Muscle of arm (tissue), 1 donor: ENCODE measurements at regions not wholly inside any gene's neighbourhood (a gene's known extent, or its start where the extent isn't known, plus 50 kb on each side); places are given as distances from the start of the nearest gene placed in this dataset.

Experiments used
- DNase-seq: peaks from one replicate; pipeline ENCODE4 v3.0.0-alpha.2; 2013

DNA sequence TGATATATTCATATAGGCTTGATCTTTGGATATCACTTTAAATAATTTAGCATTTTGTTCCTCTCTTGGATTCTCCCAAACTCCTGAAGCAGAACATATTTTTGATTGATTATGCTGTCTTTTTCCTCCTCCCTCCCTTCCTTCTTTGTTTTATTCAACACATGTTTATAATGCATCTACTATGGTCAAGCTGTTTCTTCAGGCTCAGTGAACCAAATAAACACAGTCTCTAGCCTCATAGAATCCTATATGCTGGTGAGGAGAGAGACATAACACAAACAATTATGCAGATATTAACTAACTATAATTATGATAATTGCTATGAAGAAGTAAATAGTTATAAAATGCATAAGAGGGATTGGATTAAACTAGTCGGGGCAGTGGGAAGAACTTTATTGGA, 1023.6 kb upstream of the RAG2 start:
- DNase-seq: no peak

DNA sequence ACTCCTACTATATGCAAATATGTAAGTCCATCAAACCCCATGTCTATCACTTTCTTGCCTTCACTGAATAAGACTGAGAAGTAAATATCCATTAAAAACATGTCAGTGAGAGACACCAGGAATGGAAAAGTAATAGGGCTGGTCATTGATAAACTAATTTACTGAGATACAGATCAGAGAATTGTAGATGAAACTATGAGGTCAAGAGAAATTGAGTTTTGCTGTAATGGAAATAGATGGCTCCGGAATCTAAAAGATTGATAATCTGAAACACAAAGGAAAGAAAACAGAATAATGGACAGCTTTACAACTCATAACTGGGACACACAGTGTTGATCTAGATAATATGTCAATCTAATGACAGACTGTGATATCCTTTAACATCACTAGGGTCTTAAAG, 1018.3 kb upstream of the RAG2 start:
- DNase-seq: no peak

DNA sequence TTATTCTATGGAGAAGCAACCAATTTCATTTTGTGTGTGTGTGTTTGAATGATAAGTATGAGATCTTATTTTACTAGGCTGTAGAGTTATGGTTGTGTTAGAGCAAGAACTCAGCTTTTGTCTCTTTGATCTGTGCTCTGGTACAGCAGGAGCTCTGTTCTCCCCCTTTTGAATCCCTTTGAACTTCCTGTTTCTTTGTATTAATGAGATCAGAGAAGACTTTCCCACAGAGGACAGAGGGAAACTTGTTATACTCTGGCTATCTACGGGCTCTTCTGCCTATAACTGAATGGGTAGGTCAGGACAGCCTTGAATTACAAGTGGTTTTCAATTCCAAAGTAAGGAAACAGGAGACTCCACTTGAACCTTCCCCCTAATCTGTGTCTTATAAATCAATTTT, 1015.0 kb upstream of the RAG2 start:
- no peak for DNase-seq

DNA sequence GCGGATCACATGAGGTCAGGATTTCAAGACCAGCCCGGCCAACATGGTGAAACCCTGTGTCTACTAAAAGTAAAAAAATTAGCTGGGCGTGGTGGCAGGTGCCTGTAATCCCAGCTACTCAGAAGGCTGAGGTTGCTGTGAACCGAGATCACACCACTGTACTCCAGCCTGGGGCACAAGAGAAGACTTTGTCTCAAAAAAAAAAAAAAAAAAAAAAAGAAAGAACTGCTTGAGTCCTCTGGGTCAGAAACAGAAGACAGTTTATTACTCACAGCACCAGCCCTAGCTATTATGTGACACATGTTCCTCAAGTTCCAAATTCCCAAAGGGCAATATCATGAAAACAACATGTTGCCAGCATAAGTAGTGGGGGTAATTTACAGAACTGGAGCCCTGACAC, 1014.1 kb upstream of the RAG2 start:
- no peak for DNase-seq

DNA sequence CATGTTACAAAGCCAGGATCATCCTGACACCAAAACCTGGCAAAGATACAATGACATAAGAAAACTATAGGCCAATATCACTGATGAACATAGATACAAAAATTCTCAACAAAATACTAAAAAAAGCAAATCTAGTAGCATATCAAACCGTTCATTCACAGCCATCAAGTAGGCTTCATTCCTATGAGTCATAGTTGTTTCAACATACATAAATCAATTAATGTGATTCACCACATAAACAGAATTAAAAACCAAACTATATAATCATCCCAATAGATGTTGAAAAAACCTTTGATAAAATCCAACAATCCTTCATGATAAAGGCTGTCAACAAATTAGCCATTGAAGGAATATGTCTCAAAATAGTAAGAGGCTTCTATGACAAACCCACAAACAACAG, 1007.2 kb upstream of the RAG2 start:
- no peak for DNase-seq

DNA sequence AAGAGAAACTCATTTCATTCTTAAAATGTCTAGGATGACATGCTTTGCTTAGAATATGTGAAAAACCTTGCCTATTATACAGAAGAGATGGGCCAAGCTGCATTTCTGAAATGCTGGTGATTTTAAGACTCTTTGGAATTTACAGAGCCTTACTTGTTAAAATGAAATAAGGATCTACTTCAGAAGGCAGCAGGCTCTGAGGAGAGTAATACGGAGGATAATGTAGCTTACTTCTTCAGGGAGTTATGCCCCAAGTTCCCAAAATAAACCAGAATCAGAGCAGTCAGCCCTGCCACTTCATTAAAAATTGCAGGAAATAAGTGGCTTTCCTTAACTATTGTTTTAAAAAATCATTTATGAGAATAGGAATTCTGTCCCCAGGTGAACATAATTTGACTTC, 1000.3 kb upstream of the RAG2 start:
- DNase-seq: no peak

DNA sequence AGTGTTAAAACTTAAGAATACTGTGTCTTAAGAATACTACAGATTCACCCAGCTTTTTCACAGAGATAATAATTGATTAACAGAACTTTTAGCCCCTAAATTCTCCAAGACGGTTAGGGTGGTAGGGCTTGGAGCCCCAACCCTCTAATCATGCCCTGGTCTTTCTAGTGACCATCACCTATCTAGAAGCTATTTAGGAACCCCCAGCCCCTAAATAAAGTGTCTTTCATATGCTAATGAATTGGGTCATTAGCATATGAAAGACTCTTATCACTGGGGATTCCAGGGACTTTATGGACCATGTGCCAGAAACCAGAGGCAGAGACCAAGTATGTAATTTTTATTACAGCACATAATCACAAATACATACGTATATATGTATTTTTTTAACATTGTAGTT, 999.7 kb upstream of the RAG2 start:
- no peak for DNase-seq

DNA sequence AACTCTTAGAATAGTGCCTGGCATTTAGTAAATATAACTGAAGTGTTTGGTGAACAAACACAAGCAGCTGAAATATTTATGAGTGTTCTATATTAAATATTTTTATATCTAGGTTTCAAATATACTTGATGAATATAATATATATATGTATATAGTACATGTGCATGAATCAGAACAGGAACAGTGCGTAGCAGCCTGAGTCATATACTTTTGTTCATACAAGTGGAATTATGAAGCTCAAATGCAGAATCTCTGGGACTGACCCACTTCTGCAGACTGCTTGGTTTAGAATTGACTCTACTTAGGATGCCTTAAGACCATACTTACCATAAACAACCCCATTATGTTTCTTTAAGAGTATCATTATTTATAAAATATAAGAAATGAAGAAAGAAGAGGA, 997.8 kb upstream of the RAG2 start:
- no peak for DNase-seq

DNA sequence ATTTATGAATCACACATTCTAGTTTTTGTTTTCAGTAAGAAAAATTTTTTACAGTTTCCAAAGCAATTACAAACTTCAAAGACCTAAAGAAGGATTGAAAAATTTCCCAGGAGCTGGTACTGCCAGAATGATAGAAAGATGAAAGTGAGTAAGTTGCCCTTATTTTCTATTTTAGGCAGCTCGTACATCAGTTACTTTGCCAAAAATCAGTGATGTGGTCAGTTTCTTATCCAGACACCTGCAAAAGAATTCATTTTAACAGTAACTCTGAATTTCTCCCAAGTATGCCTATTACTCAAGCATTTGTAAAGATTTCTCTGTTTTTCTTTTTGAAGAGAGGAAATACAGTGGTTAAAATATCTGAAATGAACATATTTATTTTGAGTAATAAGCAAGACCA, 976.3 kb upstream of the RAG2 start:
- no peak for DNase-seq

DNA sequence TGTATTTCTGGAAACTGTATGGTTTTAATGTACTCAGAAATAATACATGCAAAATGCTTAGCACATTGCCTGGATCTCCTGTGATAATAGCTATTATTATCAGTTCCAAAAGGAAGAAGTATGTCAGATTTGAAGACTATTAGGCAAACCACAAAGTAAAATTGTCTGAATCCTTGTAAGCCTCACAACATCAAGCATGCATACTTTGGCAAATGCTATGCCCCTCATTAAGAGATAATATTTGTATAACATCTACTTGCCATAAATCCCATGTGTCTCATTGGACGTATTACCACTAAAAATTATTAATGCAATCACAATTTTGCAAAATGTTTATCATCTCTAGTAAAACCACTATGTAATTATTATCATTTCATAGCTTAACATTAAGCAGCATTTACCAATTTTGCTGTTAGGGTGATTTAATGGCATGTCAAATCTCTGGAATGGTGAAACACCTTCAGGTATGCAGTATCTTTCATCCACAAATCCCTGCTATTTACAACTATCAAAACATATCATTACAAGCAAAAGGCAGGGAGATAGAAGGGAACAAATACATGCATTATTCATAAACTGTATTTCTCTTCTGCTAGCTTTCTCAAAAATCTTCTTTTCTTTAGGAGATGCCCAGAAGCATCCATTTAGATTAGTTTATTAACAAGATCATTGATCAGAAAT, 974.6 kb upstream of the RAG2 start:
- DNase-seq: no peak

DNA sequence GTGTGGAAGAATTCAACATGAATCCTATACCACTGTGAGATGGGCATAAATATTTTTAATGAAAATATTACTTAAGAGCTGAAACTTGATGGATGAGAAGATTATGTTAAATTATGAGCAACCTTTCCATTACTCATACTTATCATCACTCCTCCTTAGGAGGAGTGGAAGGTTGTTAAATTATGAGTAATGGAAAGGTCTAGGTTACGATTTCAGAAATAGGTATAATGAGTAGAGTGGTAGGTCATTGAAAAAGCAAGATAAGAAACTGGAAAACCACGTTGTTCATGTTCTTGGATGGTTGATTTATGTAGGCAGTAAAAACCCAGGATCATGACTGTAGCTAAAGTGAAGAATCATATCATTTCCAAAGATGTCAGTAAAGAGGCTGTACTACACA, 973.2 kb upstream of the RAG2 start:
- DNase-seq: no peak

DNA sequence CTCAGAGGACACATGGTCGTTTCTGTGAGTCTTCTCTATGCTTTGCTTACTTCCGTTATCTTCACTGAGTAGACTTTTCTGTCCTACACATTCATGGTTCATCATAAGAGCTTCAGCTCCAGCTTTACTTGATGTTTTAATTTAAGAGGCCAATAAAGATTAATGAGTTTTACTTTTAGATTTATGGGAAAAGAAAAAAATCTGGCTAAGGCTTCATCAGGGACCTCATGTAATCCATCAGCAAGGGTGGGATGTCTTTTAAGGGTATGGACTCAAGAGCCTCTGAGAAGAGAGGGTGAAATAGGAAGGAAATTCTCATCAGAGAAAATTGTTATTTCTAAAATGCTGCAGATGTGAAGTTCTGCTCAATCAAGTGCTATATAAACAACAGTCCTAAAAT, 963.0 kb upstream of the RAG2 start:
- no peak for DNase-seq

DNA sequence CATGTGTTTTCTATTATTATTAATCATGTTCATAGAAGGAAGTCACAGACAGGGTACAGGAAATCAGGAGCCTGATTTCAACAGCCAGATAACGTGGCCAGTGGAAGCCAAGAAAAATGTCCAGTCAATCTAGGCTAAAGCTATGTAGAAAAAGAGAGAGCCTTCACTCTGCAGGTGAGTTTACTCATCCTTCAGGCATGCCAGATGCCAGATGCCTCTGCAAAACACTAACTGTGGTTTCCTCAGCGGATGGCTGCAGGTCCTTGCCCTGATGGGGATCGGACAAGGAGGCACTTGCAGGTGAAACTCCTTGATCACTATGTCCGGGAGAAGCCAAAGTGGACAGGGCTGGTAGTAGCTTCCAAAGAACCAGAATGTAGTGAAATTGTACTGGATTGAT, 962.3 kb upstream of the RAG2 start:
- no peak for DNase-seq

DNA sequence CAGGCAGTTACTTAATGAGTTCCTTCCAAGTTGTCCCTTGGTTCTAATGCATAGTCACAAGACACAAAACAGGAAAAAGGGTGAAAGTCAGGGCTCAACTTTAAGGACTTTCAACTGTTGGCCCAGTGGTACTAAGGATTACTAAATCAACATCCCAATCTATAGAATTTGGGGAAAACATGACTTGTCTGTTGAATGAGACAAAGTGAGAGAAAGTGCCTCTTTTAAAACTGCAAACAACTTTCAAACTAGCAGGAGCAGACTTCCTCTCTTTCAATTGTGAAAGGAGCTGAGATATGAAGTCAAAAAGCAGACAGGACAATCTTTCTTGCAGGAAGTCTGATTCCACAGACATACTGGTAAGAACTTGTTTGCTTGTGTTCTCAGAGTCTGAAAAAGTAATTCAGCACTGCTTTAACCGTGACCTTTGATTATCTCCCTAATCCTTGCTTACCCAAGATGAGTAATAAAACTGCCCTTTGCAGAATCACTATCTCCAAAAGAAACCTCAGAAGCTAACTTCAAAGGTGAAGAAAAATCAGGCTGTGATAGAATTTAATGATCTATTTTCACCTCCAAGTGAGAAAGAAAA, 960.7 kb upstream of the RAG2 start:
- no peak for DNase-seq

DNA sequence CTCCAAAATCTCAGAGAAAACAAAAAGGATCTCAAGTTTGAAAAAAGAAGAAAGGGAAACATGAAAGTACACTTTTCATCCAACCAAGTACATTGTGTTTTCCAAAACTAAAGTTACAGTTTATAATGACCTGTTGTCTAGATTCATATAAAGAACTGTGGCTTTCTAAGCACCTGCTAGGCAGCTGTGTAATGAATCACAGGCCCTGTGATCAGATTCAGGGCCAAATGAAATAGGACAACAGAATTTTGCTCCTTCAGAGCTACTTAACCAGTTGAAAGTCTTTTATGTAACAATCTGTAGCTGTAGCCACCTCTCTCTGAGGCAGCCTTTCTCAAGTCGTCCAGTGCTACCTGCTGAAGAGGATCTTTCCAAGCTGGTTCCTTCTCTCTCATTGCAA, 960.0 kb upstream of the RAG2 start:
- no peak for DNase-seq

DNA sequence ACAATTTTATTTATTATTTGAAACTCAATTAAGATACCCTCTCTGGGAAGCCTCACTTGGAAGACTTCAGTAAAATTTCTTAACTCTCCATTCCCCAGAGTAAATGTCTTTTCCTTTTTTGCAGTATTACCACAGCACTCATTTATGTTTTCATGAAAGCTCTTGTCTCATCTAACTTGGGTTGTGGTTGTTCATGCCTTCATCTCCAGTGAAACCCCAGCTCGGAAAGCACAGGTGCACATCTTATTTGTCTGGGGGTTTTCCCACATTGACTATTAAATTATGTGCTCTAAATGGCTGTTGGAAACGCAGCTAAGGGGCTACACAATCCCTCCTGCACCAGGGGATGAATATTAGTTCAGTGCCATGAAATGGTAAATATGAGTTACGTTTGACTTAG, 954.2 kb upstream of the RAG2 start:
- no peak for DNase-seq

DNA sequence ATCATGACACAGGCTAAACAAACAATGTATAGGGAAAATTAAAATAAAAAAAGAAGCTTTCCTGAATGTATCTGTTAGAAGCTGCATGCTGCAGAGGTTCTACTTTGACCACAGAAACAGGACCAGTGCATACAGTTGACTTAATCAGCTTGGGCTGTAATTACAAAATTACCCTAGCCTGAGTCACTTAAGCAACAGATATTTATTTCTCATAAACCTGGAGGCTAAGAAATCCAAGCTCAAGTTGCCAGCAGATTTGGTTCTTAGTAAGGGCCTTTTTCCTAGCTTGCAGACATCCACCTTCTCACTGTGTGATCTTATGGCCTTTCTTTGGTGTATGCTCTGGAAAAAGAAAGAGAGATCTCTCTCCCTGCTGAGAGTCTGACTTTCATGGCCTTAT, 946.5 kb upstream of the RAG2 start:
- no peak for DNase-seq

DNA sequence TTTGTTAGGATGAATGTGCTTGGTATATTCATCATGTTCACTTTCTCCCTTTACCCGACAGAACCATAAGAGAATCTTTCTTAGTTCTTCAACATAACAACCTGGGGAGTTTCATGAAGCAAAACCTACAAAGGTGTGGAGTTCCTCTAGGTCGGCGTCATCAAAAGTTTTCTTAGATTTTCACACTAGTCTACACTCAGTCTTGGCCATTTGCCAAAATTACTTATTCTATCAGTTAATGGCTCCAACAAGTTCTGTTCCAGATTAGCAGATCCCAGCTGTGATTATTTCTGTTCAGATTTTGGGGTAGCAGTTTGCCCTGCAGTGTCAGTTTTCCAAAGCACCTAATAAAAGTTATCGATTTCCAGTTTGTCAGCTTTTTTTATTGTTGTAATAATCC, 935.8 kb upstream of the RAG2 start:
- no peak for DNase-seq

DNA sequence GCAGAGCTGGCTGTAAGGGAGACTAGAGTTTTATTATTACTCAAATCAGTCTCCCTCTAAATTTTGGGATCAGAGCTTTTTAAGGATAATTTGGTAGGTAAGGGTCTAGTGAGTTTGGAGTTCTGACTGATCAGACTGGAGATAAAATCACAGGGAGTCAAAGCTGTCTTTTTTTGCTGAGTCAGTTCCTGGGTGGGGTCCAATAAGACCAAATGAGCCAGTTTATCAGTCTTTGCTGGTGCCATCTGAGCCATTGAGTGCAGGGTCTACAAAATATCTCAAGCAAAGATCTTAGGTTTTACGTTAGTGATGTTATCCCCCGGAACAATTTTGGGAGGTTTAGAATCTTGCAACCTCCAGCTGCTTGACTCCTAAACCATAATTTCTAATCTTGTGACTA, 935.1 kb upstream of the RAG2 start:
- no peak for DNase-seq

DNA sequence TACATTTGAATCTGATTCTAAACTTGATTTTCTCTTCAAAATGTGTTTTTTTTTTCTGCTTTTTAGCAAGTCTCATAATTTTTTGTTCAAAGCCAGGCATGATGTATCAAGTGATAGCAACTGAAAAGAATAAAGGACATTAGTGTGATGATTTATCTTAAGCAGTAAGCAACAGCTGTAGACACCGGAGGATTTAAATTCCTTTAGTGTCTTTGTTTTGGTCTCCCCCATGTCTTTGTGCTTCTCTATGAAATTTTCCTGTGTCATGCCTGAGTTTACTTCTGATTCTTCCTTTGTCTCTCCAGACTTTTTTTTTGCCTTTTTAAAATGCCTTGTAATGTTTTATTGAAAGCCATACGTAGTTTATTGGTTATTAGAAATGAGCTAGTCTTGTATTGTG, 934.2 kb upstream of the RAG2 start:
- no peak for DNase-seq

DNA sequence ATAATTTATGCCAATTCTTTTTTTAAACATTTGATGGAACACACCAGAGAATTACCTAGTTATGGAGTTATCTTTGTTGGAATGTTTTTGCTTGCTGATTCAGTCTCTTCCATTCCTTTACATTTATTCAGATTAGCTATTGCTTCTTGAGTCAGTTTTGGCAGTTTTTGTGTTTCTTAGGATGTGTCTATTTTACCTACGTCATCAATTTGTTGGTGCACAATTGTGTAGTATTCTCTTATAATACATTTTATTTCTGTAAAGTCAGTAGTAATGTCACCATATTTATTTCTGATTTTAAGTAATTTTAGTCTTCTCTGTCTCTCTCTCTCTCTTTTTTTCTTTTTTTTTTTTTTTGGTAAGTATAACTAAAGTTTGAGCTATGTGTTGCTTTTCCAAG, 929.5 kb upstream of the RAG2 start:
- DNase-seq: no peak

DNA sequence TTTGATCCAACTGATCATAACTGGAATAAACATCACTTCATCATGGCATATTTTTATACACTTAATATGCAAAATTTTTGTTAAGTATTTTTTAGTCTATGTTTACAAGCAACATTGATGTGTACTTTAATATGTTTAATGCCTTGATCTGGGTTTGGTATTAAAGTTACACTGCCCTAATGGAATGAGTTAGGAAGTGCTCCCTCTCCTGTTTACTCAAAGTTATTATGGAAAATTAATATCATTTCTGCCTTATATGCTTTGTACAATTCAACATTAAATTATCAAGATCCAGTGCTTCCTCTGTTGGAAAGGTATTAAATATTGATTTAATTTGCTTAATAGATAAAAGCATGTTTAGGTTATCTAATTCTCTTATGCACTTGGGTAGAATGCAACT, 927.3 kb upstream of the RAG2 start:
- DNase-seq: no peak

DNA sequence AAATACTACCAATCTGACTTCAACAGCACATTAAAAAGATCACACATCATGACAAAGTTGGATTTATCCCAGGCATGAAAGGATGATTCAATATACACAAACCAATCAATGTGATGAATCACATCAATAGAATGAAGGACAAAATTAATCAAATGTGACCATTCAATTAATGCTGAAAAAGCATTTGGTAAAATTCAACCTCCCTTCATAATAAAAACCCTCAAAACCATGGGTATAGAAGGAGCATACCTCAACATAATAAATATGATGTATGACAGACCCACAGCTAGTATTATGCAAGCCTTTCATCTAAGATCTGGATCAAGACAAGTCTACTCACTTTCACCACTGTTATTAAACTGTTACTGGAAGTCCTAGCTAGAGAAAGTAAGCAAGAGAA, 921.7 kb upstream of the RAG2 start:
- DNase-seq: no peak

DNA sequence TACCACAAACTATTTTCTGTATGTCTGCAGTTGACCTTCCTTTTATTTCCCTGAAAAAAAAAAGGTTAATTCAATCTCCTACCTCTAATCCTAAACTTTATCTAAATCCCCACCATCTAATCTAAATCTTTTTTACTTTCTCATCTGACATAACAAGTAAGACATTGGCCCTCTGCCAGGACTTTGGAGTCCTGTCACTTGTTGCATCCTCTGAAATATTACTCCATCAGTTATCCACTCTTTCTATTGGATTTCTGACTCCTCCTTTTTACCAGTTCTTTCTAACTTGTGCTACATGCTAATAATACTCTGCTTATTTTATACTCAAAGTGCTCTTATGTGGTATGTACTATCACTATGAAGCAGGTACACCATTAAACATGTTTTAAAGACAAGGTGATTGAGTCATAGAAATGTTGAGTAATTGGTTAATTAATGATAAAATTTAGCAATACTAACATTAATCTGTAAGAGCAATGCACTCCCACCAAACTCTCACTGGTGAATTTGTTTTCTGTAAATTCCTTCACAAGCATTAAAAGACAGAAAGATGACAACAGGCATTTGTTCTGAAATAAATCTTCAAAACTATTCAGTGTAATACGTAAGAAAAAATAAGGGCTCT, 914.2 kb upstream of the RAG2 start:
- DNase-seq: no peak
